Fibroblast of lung (primary cell): ENCODE measurements at regions not wholly inside any gene's neighbourhood (a gene's known extent, or its start where the extent isn't known, plus 50 kb on each side); places are given as distances from the start of the nearest gene placed in this dataset.

Experiments used
- EZH2 ChIP-seq: IDR thresholded peaks from 2 replicates; pipeline ENCODE4 v1.5.1; 2012; ENCODE audit warnings: low read length, control low read depth, mild to moderate bottlenecking; ENCODE audit errors: missing control alignments
- TF ChIP-seq, protein P1 (sequence below), 2 donors: IDR thresholded peaks in 1 of 2; conservative IDR thresholded peaks in 1 of 2; 1 replicate in 1 of 2; 2 replicates in 1 of 2; pipeline ENCODE4 v1.5.1; 2011 to 2012; ENCODE audit warnings: low read length in 2 of 2, control low read depth in 1 of 2, inconsistent platforms in 1 of 2, low read depth in 1 of 2, mild to moderate bottlenecking in 1 of 2

DNA sequence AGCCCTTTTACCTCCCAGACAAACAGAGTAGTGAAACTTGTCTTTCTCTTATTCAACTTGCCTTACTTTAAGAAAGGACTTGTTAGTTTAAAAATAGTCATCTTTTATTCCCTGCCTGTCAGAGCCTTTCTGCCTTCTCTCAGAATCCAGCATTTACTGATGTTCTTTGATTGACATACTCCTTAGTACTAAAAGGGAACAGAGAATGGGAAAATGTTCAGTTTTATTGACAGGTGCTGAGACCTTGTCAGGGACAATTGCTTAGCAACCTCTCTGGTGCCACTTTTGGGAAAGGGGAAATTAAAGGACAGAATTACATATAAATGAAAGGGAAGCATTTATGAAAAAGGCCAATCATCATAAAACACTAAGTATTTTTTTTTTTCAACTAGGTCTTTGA is 378.3 kb downstream of the PDCD6IP start:
- TF ChIP-seq, protein P1, sequence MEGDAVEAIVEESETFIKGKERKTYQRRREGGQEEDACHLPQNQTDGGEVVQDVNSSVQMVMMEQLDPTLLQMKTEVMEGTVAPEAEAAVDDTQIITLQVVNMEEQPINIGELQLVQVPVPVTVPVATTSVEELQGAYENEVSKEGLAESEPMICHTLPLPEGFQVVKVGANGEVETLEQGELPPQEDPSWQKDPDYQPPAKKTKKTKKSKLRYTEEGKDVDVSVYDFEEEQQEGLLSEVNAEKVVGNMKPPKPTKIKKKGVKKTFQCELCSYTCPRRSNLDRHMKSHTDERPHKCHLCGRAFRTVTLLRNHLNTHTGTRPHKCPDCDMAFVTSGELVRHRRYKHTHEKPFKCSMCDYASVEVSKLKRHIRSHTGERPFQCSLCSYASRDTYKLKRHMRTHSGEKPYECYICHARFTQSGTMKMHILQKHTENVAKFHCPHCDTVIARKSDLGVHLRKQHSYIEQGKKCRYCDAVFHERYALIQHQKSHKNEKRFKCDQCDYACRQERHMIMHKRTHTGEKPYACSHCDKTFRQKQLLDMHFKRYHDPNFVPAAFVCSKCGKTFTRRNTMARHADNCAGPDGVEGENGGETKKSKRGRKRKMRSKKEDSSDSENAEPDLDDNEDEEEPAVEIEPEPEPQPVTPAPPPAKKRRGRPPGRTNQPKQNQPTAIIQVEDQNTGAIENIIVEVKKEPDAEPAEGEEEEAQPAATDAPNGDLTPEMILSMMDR (conservative IDR thresholded peaks at IDR 0.05 in 1 of 2, IDR thresholded peaks at IDR 0.05 in 1 of 2; ENCODE audit: low read depth in 1 of 2, low read length in 2 of 2), result no peak
- no peak for TF ChIP-seq EZH2
